Lung (tissue), 11 donors: ENCODE measurements at regions not wholly inside any gene's neighbourhood (a gene's known extent, or its start where the extent isn't known, plus 50 kb on each side); places are given as distances from the start of the nearest gene placed in this dataset.

ENCODE experiments used
- ATAC-seq: fragments of 200-7000 bp; cut with Tn5 transposase; one replicate; pipeline ENCODE4 v1.9.1; 2020; ENCODE audit warnings: moderate number of reproducible peaks; ENCODE audit not compliant: insufficient read depth, low FRiP score
- DNase-seq, 3 donors: peaks; one replicate each; pipeline ENCODE4 v3.0.0-alpha.2; 2013 to 2017
- H3K27ac ChIP-seq, 2 donors: one replicate each; pipeline ENCODE4 v1.5.1; 2013; ENCODE audit warnings: mild to moderate bottlenecking in 2 of 2, moderate library complexity in 2 of 2, control low read depth in 1 of 2, inconsistent platforms in 1 of 2, low read depth in 1 of 2, low read length in 1 of 2
- H3K27me3 ChIP-seq, 3 donors: one replicate each; pipeline ENCODE4 v1.5.1; 2013; ENCODE audit warnings: low read length in 2 of 3; ENCODE audit not compliant: control insufficient read depth in 3 of 3, insufficient read depth in 3 of 3
- H3K36me3 ChIP-seq, 4 donors: one replicate each; pipeline ENCODE4 v1.5.1; 2013; ENCODE audit warnings: low read length in 4 of 4, mild to moderate bottlenecking in 1 of 4, moderate library complexity in 1 of 4; ENCODE audit not compliant: control insufficient read depth in 4 of 4, insufficient read depth in 4 of 4
- H3K4me1 ChIP-seq, 5 donors: one replicate each; pipeline ENCODE4 v1.5.1; 2013; ENCODE audit warnings: low read length in 5 of 5, mild to moderate bottlenecking in 2 of 5, moderate library complexity in 1 of 5; ENCODE audit not compliant: control insufficient read depth in 5 of 5, insufficient read depth in 5 of 5
- H3K4me3 ChIP-seq: one replicate; pipeline ENCODE4 v1.5.1; 2013; ENCODE audit warnings: mild to moderate bottlenecking, control low read depth, moderate library complexity
- H3K9ac ChIP-seq, 2 donors: one replicate each; pipeline ENCODE4 v1.5.1; 2013; ENCODE audit warnings: low read length in 2 of 2, control low read depth in 1 of 2; ENCODE audit not compliant: insufficient read depth in 1 of 2
- H3K9me3 ChIP-seq, 4 donors: one replicate each; pipeline ENCODE4 v1.5.1; 2013; ENCODE audit warnings: low read length in 3 of 4, mild to moderate bottlenecking in 1 of 4, moderate library complexity in 1 of 4; ENCODE audit not compliant: control insufficient read depth in 4 of 4, insufficient read depth in 3 of 4
- CTCF ChIP-seq: IDR thresholded peaks from 2 replicates; pipeline ENCODE4 v1.5.1; 2012; ENCODE audit warnings: mild to moderate bottlenecking; ENCODE audit errors: control extremely low read depth, extremely low read depth
- WGBS, 2 donors: extraction: QIAGEN DNeasy Blood & Tissue Kit; methylation state at CpG; one replicate each; pipeline ENCODE4 v1.1.7; 2013; 5-methylcytosine and 5-hydroxymethylcytosine counted together
- donor health status: control.
- donor health status: control.
- donor health status: Bipolar disorder and iron deficiency.
- donor health status: healthy.
- donor health status: DM: yes; HTN: yes; CAD: no.

- WGBS, 2 donors = 59 to 81% methylated on average over 2 of the region's 2 CpGs
- no peak for DNase-seq
- no peak overlapping the region for H3K27ac ChIP-seq
- no peaks in the 10 kb centered on the region for H3K27me3 ChIP-seq
- TF ChIP-seq CTCF = no peak
- H3K9me3 ChIP-seq = no peaks in the 10 kb centered on the region
- no peak overlapping the region for H3K4me3 ChIP-seq
- H3K9ac ChIP-seq = no peak overlapping the region
- H3K4me1 ChIP-seq = peaks cover 0 to 6% (median 0%) of the 10 kb centered on the region in 5 donors
- ATAC-seq = no peak
- no peaks in the 10 kb centered on the region for H3K36me3 ChIP-seq
Observed at GRCh38 chr10:64486149-64486548, 964.9 kb downstream of the REEP3 start.

DNA sequence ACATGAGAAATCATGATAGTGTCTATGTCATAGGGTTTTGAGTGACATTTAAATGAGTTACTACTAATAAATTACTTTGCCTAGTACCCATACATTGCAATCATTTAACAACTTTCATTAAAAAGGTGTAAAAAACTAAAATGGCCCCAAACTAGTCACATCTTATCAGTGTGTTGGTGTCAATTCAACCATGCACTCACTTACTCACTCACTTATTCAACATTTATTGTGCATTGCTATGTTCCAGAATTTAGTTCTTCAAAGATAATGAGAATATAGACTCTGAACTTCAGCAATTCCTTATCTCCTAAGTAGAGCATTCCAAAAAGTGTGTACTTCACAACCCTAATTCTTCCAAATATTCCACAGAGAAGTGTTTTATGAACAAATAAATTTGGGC, 965.7 kb downstream of the REEP3 start:
- H3K4me3 ChIP-seq = no peak overlapping the region
- DNase-seq = peak in 2 of 3 donors; percentile 57 to 68
- no peak overlapping the region for H3K27ac ChIP-seq
- peaks cover 0 to 6% (median 0%) of the 10 kb centered on the region in 5 donors for H3K4me1 ChIP-seq
- no peak for ATAC-seq
- H3K9me3 ChIP-seq = no peaks in the 10 kb centered on the region
- no peak for TF ChIP-seq CTCF
- H3K9ac ChIP-seq = no peak overlapping the region
- no peaks in the 10 kb centered on the region for H3K36me3 ChIP-seq
- no peaks in the 10 kb centered on the region for H3K27me3 ChIP-seq

DNA sequence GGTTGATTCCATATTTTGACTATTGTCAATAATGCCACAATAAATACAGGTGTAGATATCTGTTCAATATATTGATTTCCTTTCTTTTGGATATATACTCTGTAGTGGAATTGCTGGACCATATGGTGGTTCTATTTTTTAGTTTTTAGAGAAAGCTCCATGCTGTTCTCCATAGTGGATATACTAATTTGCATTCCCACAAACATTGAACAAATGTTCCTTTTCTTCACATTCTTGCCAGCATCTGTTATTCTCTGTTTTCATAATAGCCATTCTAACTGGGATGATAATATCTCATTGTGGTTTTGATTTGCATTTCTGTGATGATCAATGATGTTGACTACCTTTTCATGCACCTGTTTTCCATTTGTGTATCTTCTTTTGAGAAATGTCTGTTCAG, 973.7 kb downstream of the REEP3 start:
- H3K27ac ChIP-seq = no peak overlapping the region
- H3K9me3 ChIP-seq = no peaks in the 10 kb centered on the region
- H3K36me3 ChIP-seq = no peaks in the 10 kb centered on the region
- no peak for ATAC-seq
- no peaks in the 10 kb centered on the region for H3K4me1 ChIP-seq
- no peak overlapping the region for H3K9ac ChIP-seq
- no peaks in the 10 kb centered on the region for H3K27me3 ChIP-seq
- H3K4me3 ChIP-seq = no peak overlapping the region
- DNase-seq = no peak
- no peak for TF ChIP-seq CTCF

- 91 to 96% methylated on average over 8 of the region's 8 CpGs for WGBS, 2 donors
- no peak overlapping the region for H3K27ac ChIP-seq
- no peaks in the 10 kb centered on the region for H3K9me3 ChIP-seq
- no peak overlapping the region for H3K9ac ChIP-seq
- DNase-seq (no peak), ATAC-seq (no peak)
- H3K36me3 ChIP-seq = no peaks in the 10 kb centered on the region
- peaks cover 0 to 5% (median 0%) of the 10 kb centered on the region in 5 donors for H3K4me1 ChIP-seq
- H3K27me3 ChIP-seq = no peaks in the 10 kb centered on the region
- H3K4me3 ChIP-seq = no peak overlapping the region
- no peak for TF ChIP-seq CTCF
Observed at GRCh38 chr10:64497306-64497705, 976.1 kb downstream of the REEP3 start.
